ENCODE measurements at regions not wholly inside any gene's neighbourhood (a gene's known extent, or its start where the extent isn't known, plus 50 kb on each side); places are given as distances from the start of the nearest gene placed in this dataset.

- DNase-seq = no peak
- H3K4me1 ChIP-seq = no peaks in the 10 kb centered on the region
- H3K27ac ChIP-seq = no peak overlapping the region
- no peaks in the 10 kb centered on the region for H3K36me3 ChIP-seq
- no peaks in the 10 kb centered on the region for H3K9me3 ChIP-seq
- TF ChIP-seq POLR2A (IDR thresholded peaks at IDR 0.05) (no peak), CTCF (IDR thresholded peaks at IDR 0.05) (no peak)
- 43 to 53% methylated on average over 3 of the region's 3 CpGs for WGBS, 2 donors
- no peaks in the 10 kb centered on the region for H3K27me3 ChIP-seq
- intact Hi-C loops (cut with DNase I) = no loop called here
- H3K4me3 ChIP-seq (replicated peaks in 1 of 3) = no peak overlapping the region
These were observed 207.2 kb downstream of the PTGER3 start for GRCh38 chr1:70840260-70840953.

GRCh38 chr1:70842562-70842961 is 205.1 kb downstream of the PTGER3 start:
- TF ChIP-seq POLR2A (IDR thresholded peaks at IDR 0.05) (no peak), CTCF (IDR thresholded peaks at IDR 0.05) (no peak)
- Histone ChIP-seq H3K4me3 (replicated peaks in 1 of 3) (no peak overlapping the region), H3K9me3 (no peaks in the 10 kb centered on the region), H3K27ac (no peak overlapping the region), H3K4me1 (no peaks in the 10 kb centered on the region), H3K36me3 (no peaks in the 10 kb centered on the region), H3K27me3 (no peaks in the 10 kb centered on the region)
- no peak for DNase-seq
- 81 to 82% methylated on average over 1 of the region's 1 CpG for WGBS, 2 donors
- intact Hi-C loops (cut with DNase I) = no loop called here

- no peaks in the 10 kb centered on the region for H3K4me1 ChIP-seq
- no peaks in the 10 kb centered on the region for H3K36me3 ChIP-seq
- H3K4me3 ChIP-seq (replicated peaks in 1 of 3) = no peak overlapping the region
- no peak for DNase-seq
- TF ChIP-seq CTCF (IDR thresholded peaks at IDR 0.05) (no peak), POLR2A (IDR thresholded peaks at IDR 0.05) (no peak)
- intact Hi-C loops (cut with DNase I) = no loop called here
- H3K9me3 ChIP-seq = no peaks in the 10 kb centered on the region
- no peaks in the 10 kb centered on the region for H3K27me3 ChIP-seq
- WGBS, 2 donors = 89 to 91% methylated on average over 1 of the region's 1 CpG
- no peak overlapping the region for H3K27ac ChIP-seq
These were observed 204.2 kb downstream of the PTGER3 start for GRCh38 chr1:70843452-70843851.

GRCh38 chr1:70847013-70847412 is 200.6 kb downstream of the PTGER3 start:
- Histone ChIP-seq H3K36me3 (no peaks in the 10 kb centered on the region), H3K9me3 (no peaks in the 10 kb centered on the region), H3K27ac (no peak overlapping the region), H3K4me1 (no peaks in the 10 kb centered on the region), H3K4me3 (replicated peaks in 1 of 3) (no peak overlapping the region), H3K27me3 (no peaks in the 10 kb centered on the region)
- TF ChIP-seq CTCF (IDR thresholded peaks at IDR 0.05) (no peak), POLR2A (IDR thresholded peaks at IDR 0.05) (no peak)
- DNase-seq = no peak
- intact Hi-C loops (cut with DNase I) = no loop called here

GRCh38 chr1:70855203-70855602 is 192.4 kb downstream of the PTGER3 start:
- DNase-seq = no peak
- WGBS, 2 donors = 72 to 73% methylated on average over 5 of the region's 5 CpGs

More at GRCh38 chr1:70855203-70855602, 192.4 kb downstream of the PTGER3 start:
- H3K27ac ChIP-seq = no peak overlapping the region
- H3K36me3 ChIP-seq = no peaks in the 10 kb centered on the region
- TF ChIP-seq POLR2A (IDR thresholded peaks at IDR 0.05) (no peak), CTCF (IDR thresholded peaks at IDR 0.05) (no peak)
- no peak overlapping the region for H3K4me3 ChIP-seq (replicated peaks in 1 of 3)
- H3K9me3 ChIP-seq = no peaks in the 10 kb centered on the region
- no peaks in the 10 kb centered on the region for H3K27me3 ChIP-seq
- intact Hi-C loops (cut with DNase I) = no loop called here
- no peaks in the 10 kb centered on the region for H3K4me1 ChIP-seq

All from thyroid gland (tissue), 4 donors.